Vagina (tissue), 2 donors: ENCODE measurements at regions not wholly inside any gene's neighbourhood (a gene's known extent, or its start where the extent isn't known, plus 50 kb on each side); places are given as distances from the start of the nearest gene placed in this dataset.

ENCODE experiments used
- DNase-seq, 2 donors: peaks; one replicate each; pipeline ENCODE4 v3.0.0-alpha.2; 2017; ENCODE audit errors: extremely low spot score in 2 of 2
- H3K27ac ChIP-seq: fragments of 200-600 bp; sonication (generic); one replicate; pipeline ENCODE4 v1.5.1; 2019
- H3K27me3 ChIP-seq: fragments of 200-600 bp; sonication (generic); one replicate; pipeline ENCODE4 v1.5.1; 2019
- H3K36me3 ChIP-seq, 2 donors: fragments of 200-600 bp; sonication (generic); one replicate each; pipeline ENCODE4 v1.5.1; 2017 to 2019
- H3K4me1 ChIP-seq: fragments of 200-600 bp; sonication (generic); one replicate; pipeline ENCODE4 v1.5.1; 2019
- H3K4me3 ChIP-seq, 2 donors: fragments of 200-600 bp; sonication (generic); 1 replicate in 1 of 2; 2 replicates in 1 of 2; pipeline ENCODE4 v1.5.1; 2016 to 2019
- H3K9me3 ChIP-seq: fragments of 200-600 bp; sonication (generic); one replicate; pipeline ENCODE4 v1.5.1; 2019
- POLR2A ChIP-seq, 2 donors: fragments of 450-650 bp; IDR thresholded peaks; one replicate each; pipeline ENCODE4 v1.6.1; 2017; ENCODE audit warnings: antibody characterized with exemption in 2 of 2, mild to moderate bottlenecking in 2 of 2, moderate library complexity in 2 of 2
- POLR2AphosphoS5 ChIP-seq, 2 donors: sonication (generic); formaldehyde crosslinking; IDR thresholded peaks; one replicate each; pipeline ENCODE4 v1.9.0; 2017; ENCODE audit warnings: antibody characterized with exemption in 2 of 2, mild to moderate bottlenecking in 2 of 2, low read depth in 1 of 2; ENCODE audit not compliant: insufficient read depth in 1 of 2
- intact Hi-C: fragments of 100-400 bp; cut with DNase I; formaldehyde crosslinking; loops from one replicate; pipeline ENCODE4 v1.15.1; 2023
- TF ChIP-seq, protein P1 (sequence below), 3 experiments: fragments of 450-650 bp in 2 of 3; fragments of 200-600 bp in 1 of 3; sonication (generic) in 1 of 3; IDR thresholded peaks; one replicate each; pipeline ENCODE4 v1.5.1; 2017 to 2019; ENCODE audit warnings: antibody characterized with exemption in 3 of 3, mild to moderate bottlenecking in 2 of 3, moderate library complexity in 2 of 3

DNA sequence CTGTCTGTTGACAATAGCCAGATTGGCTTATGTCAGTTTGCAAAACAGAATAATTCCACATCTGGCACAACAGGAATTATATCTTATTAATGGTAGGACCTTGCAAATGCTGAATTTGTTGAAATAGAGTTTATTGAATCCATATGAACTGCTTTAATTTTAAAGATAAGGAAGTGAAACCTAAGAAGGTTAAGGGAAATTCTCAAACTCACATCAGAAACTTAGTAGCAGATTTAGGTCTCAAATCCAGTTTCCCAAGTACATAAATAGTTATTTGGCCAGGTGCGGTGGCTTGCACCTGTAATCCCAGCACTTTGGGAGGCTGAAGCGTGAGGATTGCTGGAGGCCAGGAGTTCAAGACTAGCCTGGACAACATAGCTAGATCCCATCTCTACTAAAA, 117.1 kb downstream of the HNRNPD start:
- Histone ChIP-seq H3K27ac (no peak overlapping the region), H3K27me3 (no peaks in the 10 kb centered on the region), H3K36me3 (no peaks in the 10 kb centered on the region), H3K4me3 (no peak overlapping the region), H3K9me3 (no peaks in the 10 kb centered on the region), H3K4me1 (no peaks in the 10 kb centered on the region)
- no peak for DNase-seq
- TF ChIP-seq POLR2A (IDR thresholded peaks at IDR 0.05), result no peak
- intact Hi-C loops, result no loop called here

DNA sequence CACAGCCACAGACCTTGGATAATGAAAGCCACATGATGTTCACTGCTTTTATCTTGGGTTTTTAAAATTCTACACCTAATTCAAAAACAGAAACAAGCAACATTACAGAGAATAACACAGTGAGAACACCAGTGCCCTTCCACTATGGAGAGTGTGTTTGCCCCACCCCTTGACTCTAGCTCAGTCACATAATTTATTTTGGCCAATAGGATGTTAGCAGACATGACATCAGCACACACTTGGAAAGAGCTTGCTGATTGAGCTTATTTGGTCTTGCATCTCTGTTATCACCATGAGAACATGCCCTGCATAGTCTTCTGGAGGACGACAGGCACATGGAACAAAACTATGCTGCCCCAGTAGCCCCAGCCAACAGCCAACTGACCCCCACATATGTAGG, 118.1 kb downstream of the HNRNPD start:
- H3K27me3 ChIP-seq, result no peaks in the 10 kb centered on the region
- DNase-seq, result no peak
- intact Hi-C loops, result no loop called here
- H3K9me3 ChIP-seq, result no peaks in the 10 kb centered on the region
- H3K4me3 ChIP-seq, result no peak overlapping the region
- no peak overlapping the region for H3K27ac ChIP-seq
- H3K36me3 ChIP-seq, result no peaks in the 10 kb centered on the region
- H3K4me1 ChIP-seq, result no peaks in the 10 kb centered on the region
- TF ChIP-seq POLR2A (IDR thresholded peaks at IDR 0.05) (no peak), POLR2AphosphoS5 (IDR thresholded peaks at IDR 0.05; ENCODE audit: insufficient read depth in 1 of 2, low read depth in 1 of 2) (no peak)
- TF ChIP-seq, protein P1, sequence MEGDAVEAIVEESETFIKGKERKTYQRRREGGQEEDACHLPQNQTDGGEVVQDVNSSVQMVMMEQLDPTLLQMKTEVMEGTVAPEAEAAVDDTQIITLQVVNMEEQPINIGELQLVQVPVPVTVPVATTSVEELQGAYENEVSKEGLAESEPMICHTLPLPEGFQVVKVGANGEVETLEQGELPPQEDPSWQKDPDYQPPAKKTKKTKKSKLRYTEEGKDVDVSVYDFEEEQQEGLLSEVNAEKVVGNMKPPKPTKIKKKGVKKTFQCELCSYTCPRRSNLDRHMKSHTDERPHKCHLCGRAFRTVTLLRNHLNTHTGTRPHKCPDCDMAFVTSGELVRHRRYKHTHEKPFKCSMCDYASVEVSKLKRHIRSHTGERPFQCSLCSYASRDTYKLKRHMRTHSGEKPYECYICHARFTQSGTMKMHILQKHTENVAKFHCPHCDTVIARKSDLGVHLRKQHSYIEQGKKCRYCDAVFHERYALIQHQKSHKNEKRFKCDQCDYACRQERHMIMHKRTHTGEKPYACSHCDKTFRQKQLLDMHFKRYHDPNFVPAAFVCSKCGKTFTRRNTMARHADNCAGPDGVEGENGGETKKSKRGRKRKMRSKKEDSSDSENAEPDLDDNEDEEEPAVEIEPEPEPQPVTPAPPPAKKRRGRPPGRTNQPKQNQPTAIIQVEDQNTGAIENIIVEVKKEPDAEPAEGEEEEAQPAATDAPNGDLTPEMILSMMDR (IDR thresholded peaks at IDR 0.05), result no peak

DNA sequence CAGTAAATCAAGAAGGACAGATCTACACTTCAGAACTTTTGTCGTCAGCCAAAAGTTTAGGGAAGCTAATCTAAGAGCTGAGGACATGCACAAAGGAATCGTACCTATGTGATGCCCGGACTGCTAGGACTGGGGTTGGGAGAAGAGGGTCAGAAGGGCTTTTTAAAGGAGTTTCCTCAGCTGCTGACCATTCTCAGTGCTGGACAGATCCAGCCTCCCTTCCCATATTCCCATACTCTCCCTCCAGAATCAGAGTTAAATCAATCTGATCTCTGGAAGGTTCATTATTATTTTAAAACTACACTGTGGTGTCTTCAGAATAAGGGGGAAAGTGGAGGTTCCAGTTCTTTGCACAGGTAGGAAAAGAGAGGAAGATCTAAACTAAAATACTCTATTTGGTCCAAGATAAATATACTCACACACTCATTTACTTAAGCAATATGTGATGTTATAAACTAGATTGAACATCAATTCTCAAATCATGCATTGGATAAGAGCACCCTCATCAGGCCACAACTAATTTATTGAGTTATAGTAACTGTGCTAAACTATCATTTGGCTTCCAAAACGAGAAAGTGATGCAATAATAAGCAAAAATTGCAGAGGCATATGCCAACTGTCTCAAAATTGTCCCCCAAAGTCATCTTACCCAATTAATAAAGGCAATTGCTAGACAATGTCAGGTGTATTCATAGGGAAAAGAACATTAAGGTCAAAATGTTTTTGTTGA, 124.7 kb downstream of the HNRNPD start:
- Histone ChIP-seq H3K27ac (no peak overlapping the region), H3K4me1 (no peaks in the 10 kb centered on the region), H3K4me3 (no peak overlapping the region), H3K9me3 (no peaks in the 10 kb centered on the region), H3K36me3 (no peaks in the 10 kb centered on the region), H3K27me3 (no peaks in the 10 kb centered on the region)
- intact Hi-C loops, result no loop called here
- DNase-seq, result no peak
- TF ChIP-seq, protein P1 (IDR thresholded peaks at IDR 0.05), result no peak
- no peak for TF ChIP-seq POLR2A (IDR thresholded peaks at IDR 0.05)
- no peak for TF ChIP-seq POLR2AphosphoS5 (IDR thresholded peaks at IDR 0.05; ENCODE audit: insufficient read depth in 1 of 2, low read depth in 1 of 2)

DNA sequence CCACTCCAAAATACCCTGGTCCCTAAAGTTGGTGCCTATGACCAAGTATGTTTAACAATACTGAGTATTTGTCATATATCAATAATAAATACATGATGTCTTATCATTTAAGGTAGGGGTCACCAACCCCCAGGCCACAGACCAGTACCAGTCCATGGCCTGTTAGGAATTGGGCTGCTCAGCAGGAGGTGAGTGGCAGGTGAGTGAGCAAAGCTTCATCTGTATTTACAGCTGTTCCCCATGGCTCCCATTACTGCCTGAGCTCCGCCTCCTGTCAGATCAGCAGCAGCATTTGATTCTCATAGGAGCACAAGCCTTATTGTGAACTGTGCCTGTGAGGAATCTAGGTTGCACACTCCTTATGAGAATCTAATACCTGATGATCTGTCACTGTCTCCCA, 126.2 kb downstream of the HNRNPD start:
- Histone ChIP-seq H3K36me3 (no peaks in the 10 kb centered on the region), H3K9me3 (no peaks in the 10 kb centered on the region), H3K4me1 (no peaks in the 10 kb centered on the region), H3K27me3 (no peaks in the 10 kb centered on the region), H3K4me3 (no peak overlapping the region), H3K27ac (no peak overlapping the region)
- intact Hi-C loops, result no loop called here
- TF ChIP-seq POLR2AphosphoS5 (IDR thresholded peaks at IDR 0.05; ENCODE audit: insufficient read depth in 1 of 2, low read depth in 1 of 2), result no peak
- no peak for TF ChIP-seq POLR2A (IDR thresholded peaks at IDR 0.05)
- TF ChIP-seq, protein P1 (IDR thresholded peaks at IDR 0.05), result no peak
- no peak for DNase-seq

DNA sequence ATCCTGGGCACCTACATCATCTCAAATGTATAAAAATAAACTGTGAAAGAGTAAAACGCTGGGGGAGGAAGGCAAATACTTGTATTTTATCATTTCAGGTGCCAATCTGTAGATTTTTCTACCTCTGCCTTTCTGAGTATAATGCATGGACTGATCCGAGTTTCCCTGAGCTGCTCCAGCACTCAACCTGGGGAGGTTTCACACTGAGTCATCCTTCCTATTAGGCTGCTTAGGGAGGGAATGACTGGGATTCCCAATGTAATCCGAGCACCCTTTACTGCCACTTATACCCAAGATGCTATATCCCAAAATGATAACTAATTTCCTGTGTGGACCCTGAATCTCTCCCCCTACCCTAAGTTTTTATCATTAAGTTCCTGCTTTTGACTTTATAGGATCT, 126.6 kb downstream of the HNRNPD start:
- Histone ChIP-seq H3K4me3 (no peak overlapping the region), H3K9me3 (no peaks in the 10 kb centered on the region), H3K27ac (no peak overlapping the region), H3K36me3 (no peaks in the 10 kb centered on the region), H3K4me1 (no peaks in the 10 kb centered on the region), H3K27me3 (no peaks in the 10 kb centered on the region)
- intact Hi-C loops, result no loop called here
- DNase-seq, result no peak
- TF ChIP-seq POLR2AphosphoS5 (IDR thresholded peaks at IDR 0.05; ENCODE audit: insufficient read depth in 1 of 2, low read depth in 1 of 2) (no peak), POLR2A (IDR thresholded peaks at IDR 0.05) (no peak)
- TF ChIP-seq, protein P1 (IDR thresholded peaks at IDR 0.05), result no peak
